Subcutaneous abdominal adipose tissue (tissue), 5 donors: ENCODE measurements at regions not wholly inside any gene's neighbourhood (a gene's known extent, or its start where the extent isn't known, plus 50 kb on each side); places are given as distances from the start of the nearest gene placed in this dataset.

Experiments
- H3K27ac ChIP-seq: one replicate; pipeline ENCODE4 v1.7.0; 2013; ENCODE audit warnings: low read depth, mild to moderate bottlenecking, inconsistent platforms, low read length, moderate library complexity
- H3K27me3 ChIP-seq, 5 donors: one replicate each; pipeline ENCODE4 v1.7.0; 2013; ENCODE audit warnings: low read length in 5 of 5, inconsistent platforms in 1 of 5; ENCODE audit not compliant: control insufficient read depth in 5 of 5, insufficient read depth in 4 of 5
- H3K36me3 ChIP-seq, 5 donors: one replicate each; pipeline ENCODE4 v1.7.0; 2013; ENCODE audit warnings: low read length in 5 of 5; ENCODE audit not compliant: control insufficient read depth in 5 of 5, insufficient read depth in 5 of 5
- H3K4me1 ChIP-seq, 5 donors: one replicate each; pipeline ENCODE4 v1.7.0; 2013; ENCODE audit warnings: low read length in 5 of 5, mild to moderate bottlenecking in 3 of 5, moderate library complexity in 1 of 5; ENCODE audit not compliant: control insufficient read depth in 5 of 5, insufficient read depth in 5 of 5
- H3K4me3 ChIP-seq, 5 donors: one replicate each; pipeline ENCODE4 v1.7.0; 2013; ENCODE audit warnings: low read length in 5 of 5, low read depth in 1 of 5
- H3K9ac ChIP-seq, 5 donors: one replicate each; pipeline ENCODE4 v1.7.0; 2013; ENCODE audit warnings: low read length in 5 of 5, mild to moderate bottlenecking in 4 of 5, moderate library complexity in 3 of 5
- H3K9me3 ChIP-seq, 5 donors: one replicate each; pipeline ENCODE4 v1.7.0; 2013; ENCODE audit warnings: low read length in 5 of 5; ENCODE audit not compliant: control insufficient read depth in 5 of 5
- donor health status: healthy.
- donor health status: healthy.
- donor health status: healthy.
- donor health status: healthy.
- donor health status: healthy.

GRCh38 chr15:62639906-62640605 lies 402.5 kb upstream of the TPM1 start:
- H3K27me3 ChIP-seq, result no peaks in the 10 kb centered on the region
- no peak overlapping the region for H3K27ac ChIP-seq
- no peaks in the 10 kb centered on the region for H3K9me3 ChIP-seq
- H3K4me3 ChIP-seq, result no peak overlapping the region
- no peak overlapping the region for H3K9ac ChIP-seq
- H3K4me1 ChIP-seq, result peaks cover under 1 to 32% (median 20%) of the 10 kb centered on the region in 5 donors
- no peaks in the 10 kb centered on the region for H3K36me3 ChIP-seq

GRCh38 chr15:62641825-62642224 lies 400.7 kb upstream of the TPM1 start:
- H3K27ac ChIP-seq, result no peak overlapping the region
- H3K4me3 ChIP-seq, result no peak overlapping the region
- H3K27me3 ChIP-seq, result no peaks in the 10 kb centered on the region
- H3K36me3 ChIP-seq, result no peaks in the 10 kb centered on the region
- no peak overlapping the region for H3K9ac ChIP-seq
- no peaks in the 10 kb centered on the region for H3K9me3 ChIP-seq
- H3K4me1 ChIP-seq, result peaks cover 6 to 41% (median 27%) of the 10 kb centered on the region in 5 donors

- H3K36me3 ChIP-seq, result no peaks in the 10 kb centered on the region
- H3K9ac ChIP-seq, result no peak overlapping the region
- H3K9me3 ChIP-seq, result no peaks in the 10 kb centered on the region
- no peak overlapping the region for H3K4me3 ChIP-seq
- H3K4me1 ChIP-seq, result peaks cover 6 to 49% (median 34%) of the 10 kb centered on the region in 5 donors
- no peak overlapping the region for H3K27ac ChIP-seq
- H3K27me3 ChIP-seq, result no peaks in the 10 kb centered on the region
Measured at GRCh38 chr15:62643572-62643971, 399.0 kb upstream of the TPM1 start.

GRCh38 chr15:62644216-62644888 lies 398.2 kb upstream of the TPM1 start:
- H3K4me1 ChIP-seq, result peaks cover 6 to 51% (median 35%) of the 10 kb centered on the region in 5 donors
- H3K9me3 ChIP-seq, result no peaks in the 10 kb centered on the region
- peak overlapping the region in 1 of 5 donors; percentile 35 for H3K9ac ChIP-seq
- no peaks in the 10 kb centered on the region for H3K27me3 ChIP-seq
- peak overlapping the region; percentile 81 for H3K27ac ChIP-seq
- no peak overlapping the region for H3K4me3 ChIP-seq
- H3K36me3 ChIP-seq, result peaks cover 0 to 3% (median 0%) of the 10 kb centered on the region in 5 donors

GRCh38 chr15:62644889-62645742 lies 397.4 kb upstream of the TPM1 start:
- Histone ChIP-seq H3K27ac (peak overlapping the region; percentile 81), H3K36me3 (peaks cover 0 to 3% (median 0%) of the 10 kb centered on the region in 5 donors), H3K4me1 (peaks cover 6 to 52% (median 41%) of the 10 kb centered on the region in 5 donors), H3K9me3 (no peaks in the 10 kb centered on the region), H3K27me3 (no peaks in the 10 kb centered on the region), H3K4me3 (no peak overlapping the region), H3K9ac (peak overlapping the region in 1 of 5 donors; percentile 52)

GRCh38 chr15:62647202-62647842 lies 395.2 kb upstream of the TPM1 start:
- Histone ChIP-seq H3K27ac (peak overlapping the region; percentile 81), H3K9me3 (no peaks in the 10 kb centered on the region), H3K36me3 (peaks cover 0 to 7% (median 4%) of the 10 kb centered on the region in 5 donors), H3K4me1 (peaks cover 6 to 49% (median 44%) of the 10 kb centered on the region in 5 donors), H3K4me3 (no peak overlapping the region), H3K27me3 (no peaks in the 10 kb centered on the region), H3K9ac (no peak overlapping the region)

GRCh38 chr15:62647843-62648505 lies 394.6 kb upstream of the TPM1 start:
- H3K27me3 ChIP-seq, result no peaks in the 10 kb centered on the region
- no peaks in the 10 kb centered on the region for H3K9me3 ChIP-seq
- H3K27ac ChIP-seq, result peak overlapping the region; percentile 81
- peaks cover 6 to 49% (median 46%) of the 10 kb centered on the region in 5 donors for H3K4me1 ChIP-seq
- H3K4me3 ChIP-seq, result no peak overlapping the region
- peaks cover under 1 to 13% (median 9%) of the 10 kb centered on the region in 5 donors for H3K36me3 ChIP-seq
- H3K9ac ChIP-seq, result no peak overlapping the region

GRCh38 chr15:62648954-62649353 lies 393.6 kb upstream of the TPM1 start:
- H3K4me3 ChIP-seq, result no peak overlapping the region
- no peaks in the 10 kb centered on the region for H3K27me3 ChIP-seq
- H3K4me1 ChIP-seq, result peaks cover 6 to 41% (median 38%) of the 10 kb centered on the region in 5 donors
- H3K9me3 ChIP-seq, result no peaks in the 10 kb centered on the region
- H3K27ac ChIP-seq, result peak overlapping the region; percentile 56
- H3K36me3 ChIP-seq, result peaks cover 4 to 20% (median 16%) of the 10 kb centered on the region in 5 donors
- H3K9ac ChIP-seq, result no peak overlapping the region

GRCh38 chr15:62649793-62650420 lies 392.6 kb upstream of the TPM1 start:
- H3K27me3 ChIP-seq, result no peaks in the 10 kb centered on the region
- peak overlapping the region in 2 of 5 donors; percentile 12 to 29 for H3K4me3 ChIP-seq
- H3K27ac ChIP-seq, result peak overlapping the region; percentile 56
- H3K4me1 ChIP-seq, result peaks cover 6 to 32% (median 30%) of the 10 kb centered on the region in 5 donors
- H3K9ac ChIP-seq, result no peak overlapping the region
- peaks cover 4 to 22% (median 16%) of the 10 kb centered on the region in 5 donors for H3K36me3 ChIP-seq
- H3K9me3 ChIP-seq, result no peaks in the 10 kb centered on the region
